MM.1S (cell line): ENCODE measurements at regions not wholly inside any gene's neighbourhood (a gene's known extent, or its start where the extent isn't known, plus 50 kb on each side); places are given as distances from the start of the nearest gene placed in this dataset.

Source experiments
- CTCF ChIP-seq: fragments of 300-600 bp; sonication (generic); IDR thresholded peaks from 2 replicates; pipeline ENCODE4 v1.5.1; 2016; ENCODE audit warnings: antibody characterized with exemption, low read length, mixed read lengths
- EZH2 ChIP-seq: fragments of 300-600 bp; sonication (generic); optimal IDR thresholded peaks from 2 replicates; pipeline ENCODE3; 2017; ENCODE audit warnings: low read depth, mild to moderate bottlenecking, antibody characterized with exemption, low read length, mixed read lengths
- EZH2phosphoT487 ChIP-seq: fragments of 300-600 bp; sonication (generic); IDR thresholded peaks from 2 replicates; pipeline ENCODE4 v1.6.1; 2018; ENCODE audit warnings: antibody characterized with exemption, low read length

GRCh38 chr12:115790526-115790925 lies 487.0 kb downstream of the MED13L start:
- TF ChIP-seq CTCF (no peak), EZH2phosphoT487 (no peak), EZH2 (no peak)
